HepG2 (cell line): ENCODE measurements at regions not wholly inside any gene's neighbourhood (a gene's known extent, or its start where the extent isn't known, plus 50 kb on each side); places are given as distances from the start of the nearest gene placed in this dataset.

Experiments
- ATAC-seq: fragments of 200-7000 bp; cut with Tn5 transposase; 3 replicates; pipeline ENCODE4 v1.9.1; 2020; ENCODE audit warnings: mild to moderate bottlenecking, moderate library complexity
- BruUV-seq: library from RNA; stranded (reverse); fragments of 400-500 nt; replicated peaks from 2 replicates; lab custom pipeline; 2021; lab: Mats Ljungman, UMichigan
- CTCF ChIA-PET: fragments of 300-600 bp; formaldehyde crosslinking; extraction: SDS; loops from one replicate; lab custom pipeline; 2021; ENCODE audit warnings: low total read pairs, inconsistent platforms, low intra/inter-chr PET ratio; lab: Yijun Ruan, JAX
- POLR2A ChIA-PET: fragments of 350-600 bp; sonication (Branson Sonifier 250); formaldehyde crosslinking; loops from one replicate; lab custom pipeline; 2020; ENCODE audit warnings: antibody characterized with exemption, inconsistent platforms; lab: Yijun Ruan, JAX
- DNase-seq: peaks from one replicate; pipeline ENCODE4 v3.0.0-alpha.2; 2015; ENCODE audit warnings: low spot score
- FAIRE-seq: peaks from 3 replicates; lab custom pipeline; 2011; peaks lifted over from hg19 to GRCh38; lab: Jason Lieb, UNC
- H2AFZ ChIP-seq: one replicate; pipeline ENCODE4 v1.6.1; 2011; ENCODE audit warnings: low read length, inconsistent platforms
- H3K27ac ChIP-seq: fragments of 300-600 bp; 3 replicates; pipeline ENCODE4 v1.8.0; 2011; ENCODE audit warnings: mixed run types, mild to moderate bottlenecking, mixed read lengths, low read length, inconsistent platforms; ENCODE audit not compliant: insufficient read depth; ENCODE audit errors: extremely low read length
- H3K27me3 ChIP-seq, 2 experiments: fragments of 200-600 bp in 1 of 2; 2 replicates in 1 of 2; 3 replicates in 1 of 2; pipeline versions ENCODE4 v1.6.0 to v1.8.0; 2011; ENCODE audit warnings: low read length in 2 of 2, mild to moderate bottlenecking in 2 of 2, moderate library complexity in 2 of 2, inconsistent platforms in 1 of 2; ENCODE audit not compliant: insufficient read depth in 2 of 2, control insufficient read depth in 1 of 2
- H3K36me3 ChIP-seq, 2 experiments: fragments of 200-600 bp in 1 of 2; replicated peaks in 1 of 2; 2 replicates in 1 of 2; 3 replicates in 1 of 2; pipeline versions ENCODE4 v1.5.1 to v1.8.0; 2011; ENCODE audit warnings: low read length in 2 of 2, inconsistent platforms in 1 of 2; ENCODE audit not compliant: insufficient read depth in 2 of 2, control insufficient read depth in 1 of 2
- H3K4me1 ChIP-seq: 2 replicates; pipeline ENCODE4 v1.5.1; 2012; ENCODE audit warnings: low read length, inconsistent platforms; ENCODE audit not compliant: insufficient read depth
- H3K4me2 ChIP-seq: 2 replicates; pipeline ENCODE4 v1.6.0; 2011; ENCODE audit warnings: low read depth, low read length, inconsistent platforms
- H3K4me3 ChIP-seq, 3 experiments: fragments of 200-600 bp in 1 of 3; sonication (generic), shearing (Covaris generic) in 1 of 3; replicated peaks in 1 of 3; 2 replicates each; pipeline ENCODE4 v1.5.1; 2011 to 2016; ENCODE audit warnings: low read length in 3 of 3, inconsistent platforms in 2 of 3, low read depth in 2 of 3, mild to moderate bottlenecking in 2 of 3, control low read depth in 1 of 3, mixed read lengths in 1 of 3; ENCODE audit not compliant: insufficient read depth in 1 of 3
- H3K79me2 ChIP-seq: one replicate; pipeline ENCODE4 v1.6.1; 2011; ENCODE audit warnings: low read length, inconsistent platforms; ENCODE audit not compliant: insufficient read depth
- H3K9ac ChIP-seq: 2 replicates; pipeline ENCODE4 v1.6.0; 2011; ENCODE audit warnings: mild to moderate bottlenecking, low read depth, low read length, inconsistent platforms; ENCODE audit not compliant: insufficient read depth
- H3K9me3 ChIP-seq: 2 replicates; pipeline ENCODE4 v1.5.1; 2012; ENCODE audit warnings: mild to moderate bottlenecking, low read length
- H4K20me1 ChIP-seq: 2 replicates; pipeline ENCODE4 v1.6.0; 2011; ENCODE audit warnings: inconsistent platforms, mild to moderate bottlenecking, low read length, moderate library complexity; ENCODE audit not compliant: insufficient read depth
- AGO1 ChIP-seq: fragments of 200-400 bp; formaldehyde crosslinking; IDR thresholded peaks from 2 replicates; pipeline ENCODE4 v1.6.1; 2017; ENCODE audit warnings: mild to moderate bottlenecking, low read depth, low read length, moderate library complexity; ENCODE audit not compliant: poor library complexity, severe bottlenecking
- ARID5B ChIP-seq: IDR thresholded peaks from 2 replicates; pipeline ENCODE4 v1.4.0; 2020; ENCODE audit warnings: mild to moderate bottlenecking, missing genetic modification reagents
- GPBP1L1 ChIP-seq: sonication (generic); formaldehyde crosslinking; IDR thresholded peaks from 2 replicates; pipeline ENCODE4 v1.5.0; 2020; ENCODE audit warnings: mild to moderate bottlenecking, missing genetic modification reagents
- MAFK ChIP-seq, 2 experiments: IDR thresholded peaks in 1 of 2; conservative IDR thresholded peaks in 1 of 2; 2 replicates each; pipeline ENCODE4 v1.6.1; 2011; ENCODE audit warnings: improper control_type of control experiment in 2 of 2, low read length in 2 of 2
- REST ChIP-seq, 2 experiments: IDR thresholded peaks; 2 replicates each; pipeline ENCODE4 v1.6.1; 2011 to 2012; ENCODE audit warnings: low read length in 2 of 2, borderline replicate concordance in 1 of 2, low read depth in 1 of 2, mild to moderate bottlenecking in 1 of 2, moderate library complexity in 1 of 2
- RFXANK ChIP-seq: IDR thresholded peaks from 2 replicates; pipeline ENCODE4 v1.6.1; 2016
- ZBTB8A ChIP-seq: sonication (generic); formaldehyde crosslinking; IDR thresholded peaks from 2 replicates; pipeline ENCODE4 v1.4.0; 2020; ENCODE audit warnings: mild to moderate bottlenecking, low read depth, missing genetic modification reagents, borderline replicate concordance
- ZC3H4 ChIP-seq: sonication (generic); formaldehyde crosslinking; IDR thresholded peaks from 2 replicates; pipeline ENCODE4 v1.4.0; 2020; ENCODE audit warnings: missing genetic modification reagents, borderline replicate concordance
- ZNF331 ChIP-seq: sonication (generic); formaldehyde crosslinking; IDR thresholded peaks from 2 replicates; pipeline ENCODE4 v1.4.0; 2020; ENCODE audit warnings: missing genetic modification reagents
- ZNF607 ChIP-seq: sonication (generic); formaldehyde crosslinking; IDR thresholded peaks from 2 replicates; pipeline ENCODE4 v1.5.1; 2020; ENCODE audit warnings: missing genetic modification reagents, mild to moderate bottlenecking, borderline replicate concordance
- ZNF746 ChIP-seq: sonication (generic); formaldehyde crosslinking; IDR thresholded peaks from 2 replicates; pipeline ENCODE4 v1.8.0; 2022; ENCODE audit warnings: mild to moderate bottlenecking, missing genetic modification reagents
- ZNF883 ChIP-seq: sonication (generic); formaldehyde crosslinking; IDR thresholded peaks from 2 replicates; pipeline ENCODE4 v1.5.1; 2020; ENCODE audit warnings: mild to moderate bottlenecking, missing genetic modification reagents; ENCODE audit errors: not compliant biosample characterization
- WGBS: methylation state at CpG from one replicate; pipeline ENCODE4 v1.1.6; 2017; ENCODE audit warnings: low lambda C conversion rate; 5-methylcytosine and 5-hydroxymethylcytosine counted together
- in situ Hi-C: cut with HindIII; loops from 2 replicates; pipeline ENCODE4 v1.10.0; 2017; ENCODE audit warnings: low pct_unique_long_range_greater_than_20kb; ENCODE audit not compliant: extremely low pct_ligation_motif_present
- intact Hi-C: fragments of 100-400 bp; cut with micrococcal nuclease; formaldehyde crosslinking; loops from one replicate; pipeline ENCODE4 v1.10.0; 2022; ENCODE audit not compliant: unreplicated experiment
- TF ChIP-seq, protein P1 (sequence below): sonication (generic); formaldehyde crosslinking; IDR thresholded peaks from 2 replicates; pipeline ENCODE4 v1.4.0; 2020; ENCODE audit warnings: mild to moderate bottlenecking, missing genetic modification reagents
- TF ChIP-seq, protein P2 (sequence below): sonication (generic); formaldehyde crosslinking; IDR thresholded peaks from 2 replicates; pipeline ENCODE4 v1.5.1; 2020; ENCODE audit warnings: mild to moderate bottlenecking, missing genetic modification reagents, borderline replicate concordance

DNA sequence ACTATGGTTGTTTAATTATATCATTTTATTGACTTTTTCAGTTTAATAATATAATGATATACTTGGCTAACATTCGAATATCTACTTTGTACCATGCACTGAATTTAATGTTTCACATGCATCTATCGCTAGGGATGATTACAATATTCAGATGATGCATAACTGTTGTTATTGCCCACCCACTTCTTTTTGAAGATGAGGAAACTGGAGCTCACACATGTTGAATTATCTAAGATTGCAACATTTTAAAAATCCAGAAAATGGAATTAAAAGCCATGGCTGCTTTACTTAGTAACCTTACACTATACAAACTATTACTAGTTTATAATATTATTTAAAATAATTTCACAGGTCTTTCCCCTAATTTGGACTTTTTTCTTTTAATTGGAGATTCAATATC is 171.7 kb downstream of the TLR4 start:
- ATAC-seq: no peak
- POLR2A ChIA-PET: no interaction called here
- no peaks in the 10 kb centered on the region for H3K4me1 ChIP-seq
- intact Hi-C loops: no loop called here
- H3K79me2 ChIP-seq: no peaks in the 10 kb centered on the region
- H3K36me3 ChIP-seq: no peaks in the 10 kb centered on the region
- no peaks in the 10 kb centered on the region for H3K27me3 ChIP-seq
- H3K4me3 ChIP-seq: no peak overlapping the region
- H3K9me3 ChIP-seq: peaks cover 43% of the 10 kb centered on the region
- no peak overlapping the region for H3K27ac ChIP-seq
- no peak overlapping the region for H3K9ac ChIP-seq
- in situ Hi-C loops: no loop called here
- no peak for DNase-seq
- no TSS peak for BruUV-seq
- no peak for FAIRE-seq
- no peak overlapping the region for H2AFZ ChIP-seq
- no peaks in the 10 kb centered on the region for H4K20me1 ChIP-seq
- H3K4me2 ChIP-seq: no peak overlapping the region
- 0% methylated on average over 2 of the region's 2 CpGs for WGBS
- CTCF ChIA-PET: no interaction called here
- TF ChIP-seq MAFK (conservative IDR thresholded peaks at IDR 0.05 in 1 of 2, IDR thresholded peaks at IDR 0.05 in 1 of 2; ENCODE audit: low read length in 2 of 2): no peak
- no peak for TF ChIP-seq AGO1
- TF ChIP-seq REST (IDR thresholded peaks at IDR 0.05; ENCODE audit: borderline replicate concordance in 1 of 2, low read depth in 1 of 2, low read length in 2 of 2): no peak
- no peak for TF ChIP-seq ZBTB8A (CRISPR knock-in tag)
- no peak for TF ChIP-seq ARID5B (CRISPR knock-in tag)
- no peak for TF ChIP-seq RFXANK
- no peak for TF ChIP-seq ZNF607
- TF ChIP-seq, protein P1, sequence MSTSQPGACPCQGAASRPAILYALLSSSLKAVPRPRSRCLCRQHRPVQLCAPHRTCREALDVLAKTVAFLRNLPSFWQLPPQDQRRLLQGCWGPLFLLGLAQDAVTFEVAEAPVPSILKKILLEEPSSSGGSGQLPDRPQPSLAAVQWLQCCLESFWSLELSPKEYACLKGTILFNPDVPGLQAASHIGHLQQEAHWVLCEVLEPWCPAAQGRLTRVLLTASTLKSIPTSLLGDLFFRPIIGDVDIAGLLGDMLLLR: no peak
- no peak for TF ChIP-seq GPBP1L1 (CRISPR knock-in tag)
- no peak for TF ChIP-seq ZNF883 (CRISPR knock-in tag)
- TF ChIP-seq ZC3H4: no peak
- TF ChIP-seq, protein P2, sequence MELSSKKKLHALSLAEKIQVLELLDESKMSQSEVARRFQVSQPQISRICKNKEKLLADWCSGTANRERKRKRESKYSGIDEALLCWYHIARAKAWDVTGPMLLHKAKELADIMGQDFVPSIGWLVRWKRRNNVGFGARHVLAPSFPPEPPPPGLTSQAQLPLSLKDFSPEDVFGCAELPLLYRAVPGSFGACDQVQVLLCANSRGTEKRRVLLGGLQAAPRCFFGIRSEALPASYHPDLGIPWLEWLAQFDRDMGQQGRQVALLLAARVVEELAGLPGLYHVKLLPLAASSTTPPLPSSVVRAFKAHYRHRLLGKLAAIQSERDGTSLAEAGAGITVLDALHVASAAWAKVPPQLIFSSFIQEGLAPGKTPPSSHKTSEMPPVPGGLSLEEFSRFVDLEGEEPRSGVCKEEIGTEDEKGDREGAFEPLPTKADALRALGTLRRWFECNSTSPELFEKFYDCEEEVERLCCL (CRISPR knock-in tag): no peak
- no peak for TF ChIP-seq ZNF331 (CRISPR knock-in tag)
- no peak for TF ChIP-seq ZNF746 (CRISPR knock-in tag)
